LHCN-M2 (cell line): ENCODE measurements at regions not wholly inside any gene's neighbourhood (a gene's known extent, or its start where the extent isn't known, plus 50 kb on each side); places are given as distances from the start of the nearest gene placed in this dataset.
"Not testable (repeated sequence)": the region's sequence is repeated elsewhere in the genome, so short reads cannot be mapped to it uniquely, and the experiment has no call there.

ENCODE experiments used
- DNase-seq: peaks from one replicate; pipeline ENCODE4 v3.0.0-alpha.2; 2012; ENCODE audit warnings: low read depth

DNA sequence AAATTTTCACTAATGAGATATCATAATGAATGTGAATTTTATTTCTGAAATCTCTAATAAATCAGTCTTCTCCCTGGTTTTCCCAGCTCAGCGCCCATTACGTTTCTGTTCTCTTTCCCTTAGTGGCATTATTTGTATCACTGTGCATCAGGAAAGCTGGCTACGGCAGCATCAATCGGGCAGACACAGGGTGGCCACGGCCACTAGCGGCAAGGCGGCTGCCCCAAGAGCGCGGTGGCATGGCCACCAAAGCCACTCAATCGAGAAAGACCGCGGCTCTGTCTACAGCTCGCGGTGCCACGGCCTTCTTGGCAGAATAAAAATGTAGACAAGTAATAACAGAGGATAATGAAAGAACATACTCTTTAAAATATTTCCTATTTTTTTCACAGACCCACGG, 168.0 kb downstream of the RPIA start:
- no peak for DNase-seq

DNA sequence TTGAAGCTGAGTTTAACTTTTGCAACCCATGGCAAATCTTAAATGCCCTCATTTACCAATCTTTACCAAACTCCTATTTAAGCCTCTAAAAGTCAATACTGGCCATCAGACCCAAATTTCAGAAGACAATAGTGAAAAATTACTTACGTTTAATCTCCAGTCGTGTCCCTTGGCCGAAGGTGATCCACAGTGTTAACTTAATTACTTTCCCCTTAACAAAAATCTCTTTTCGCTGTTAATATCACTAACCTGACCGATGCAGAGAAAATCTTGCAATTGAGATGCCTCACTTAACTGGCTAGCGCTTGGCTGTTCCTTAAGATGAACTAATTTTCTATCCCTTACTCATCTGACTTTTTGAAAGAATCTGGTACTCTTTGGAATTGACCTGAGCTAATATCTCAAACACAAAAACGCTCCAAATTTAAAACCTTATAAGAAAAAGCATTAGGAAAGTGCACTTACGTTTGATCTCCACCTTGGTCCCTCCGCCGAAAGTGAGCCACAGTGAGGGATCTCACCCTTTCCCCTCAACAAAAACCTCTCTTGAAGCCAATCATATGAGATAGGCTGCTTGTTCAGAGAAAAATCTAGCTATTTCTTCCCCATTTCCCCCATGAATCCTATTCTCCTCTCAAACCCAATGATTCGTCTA, 169.1 kb downstream of the RPIA start:
- DNase-seq, result no peak

DNA sequence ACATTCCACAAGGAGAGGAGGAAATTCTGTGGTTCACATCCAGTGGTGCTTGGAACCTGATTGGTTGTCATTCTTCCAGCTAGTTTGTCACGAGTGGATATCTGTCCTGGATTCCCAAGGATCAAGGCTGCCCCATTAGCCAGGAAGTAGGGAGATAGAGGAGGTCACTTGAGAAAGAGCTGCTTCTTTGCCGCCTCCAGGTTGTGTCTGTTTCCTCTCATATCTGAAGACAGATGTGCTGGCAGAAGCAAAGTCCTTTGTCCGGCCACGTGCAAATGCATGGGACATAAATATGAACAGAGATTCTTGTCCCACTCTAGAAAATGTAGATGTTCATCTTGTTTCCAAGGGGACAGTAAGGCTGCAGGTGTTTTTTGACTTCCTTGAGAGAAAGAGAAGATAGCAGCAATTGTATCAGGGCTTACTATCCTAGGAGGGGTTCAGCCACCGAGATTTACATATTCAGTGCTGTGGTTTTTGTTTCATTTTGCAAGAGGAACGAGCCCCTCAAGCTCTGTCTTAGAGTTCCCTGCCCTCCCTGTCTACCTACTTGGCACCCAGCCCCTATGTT, 174.4 kb downstream of the RPIA start:
- DNase-seq, result no peak

DNA sequence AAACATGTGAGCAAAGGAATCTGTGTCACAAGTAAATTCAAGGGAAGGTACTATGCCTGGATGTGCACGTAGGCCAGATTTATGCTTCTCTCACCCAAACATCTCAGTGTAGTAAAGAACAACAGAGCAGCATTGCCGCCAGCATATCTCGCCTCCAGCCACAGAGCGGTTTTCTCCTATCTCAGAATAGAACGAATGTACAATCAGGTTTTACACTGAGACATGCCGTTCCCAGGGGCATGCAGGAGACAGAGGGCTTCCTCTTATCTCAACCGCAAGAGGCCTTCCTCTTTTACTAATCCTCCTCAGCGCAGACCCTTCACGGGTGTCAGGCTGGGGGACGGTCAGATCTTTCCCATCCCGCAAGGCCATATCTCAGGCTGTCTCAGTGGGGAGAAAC, 175.3 kb downstream of the RPIA start:
- DNase-seq, result no peak

DNA sequence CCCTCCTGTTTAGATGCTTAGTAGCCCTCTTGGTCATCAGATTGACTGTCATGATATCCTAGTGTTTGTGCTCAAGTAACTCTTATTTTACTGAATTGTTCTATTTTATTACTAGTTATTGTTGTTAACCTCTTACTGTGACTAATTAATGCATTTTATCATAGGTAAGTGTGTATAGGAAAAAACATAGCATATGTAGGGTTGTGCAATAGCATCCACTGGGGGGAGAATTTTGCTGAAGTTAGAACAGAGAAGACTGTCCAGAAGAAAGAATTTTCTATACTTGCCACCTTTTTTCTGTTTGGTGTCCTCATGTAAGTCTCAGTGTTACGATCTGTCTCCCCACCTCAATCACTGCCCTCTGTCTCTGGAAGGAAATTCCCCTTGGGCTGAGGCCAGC, 177.4 kb downstream of the RPIA start:
- no peak for DNase-seq

DNA sequence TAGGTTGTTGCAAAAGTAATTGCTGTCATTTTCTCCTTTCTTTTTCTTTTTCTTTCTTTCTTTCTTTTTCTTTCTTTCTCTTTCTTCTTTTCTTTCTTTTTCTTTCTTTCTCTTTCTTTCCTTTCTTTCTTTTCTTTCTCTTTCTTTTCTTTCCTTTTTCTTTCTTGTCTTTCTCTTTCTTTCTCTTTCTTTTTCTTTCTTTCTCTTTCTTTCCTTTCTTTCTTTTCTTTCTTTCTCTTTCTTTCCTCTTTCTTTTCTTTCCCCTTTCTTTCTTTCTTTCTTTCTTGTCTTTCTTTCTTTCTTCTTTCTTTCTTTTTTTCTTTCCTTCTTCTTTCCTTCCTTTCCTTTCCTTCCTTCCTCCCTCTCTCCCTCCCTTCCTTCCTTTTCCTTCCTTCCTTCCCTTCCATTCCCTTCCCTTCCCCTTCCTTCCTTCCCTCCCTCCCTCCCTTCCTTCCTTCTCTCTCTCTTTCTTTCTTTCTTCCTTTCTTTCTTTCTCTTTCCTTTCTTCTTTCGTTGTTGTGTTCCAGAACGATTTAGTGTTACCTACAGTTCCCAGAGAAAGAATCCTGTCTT, 178.9 kb downstream of the RPIA start:
- DNase-seq, result no peak

DNA sequence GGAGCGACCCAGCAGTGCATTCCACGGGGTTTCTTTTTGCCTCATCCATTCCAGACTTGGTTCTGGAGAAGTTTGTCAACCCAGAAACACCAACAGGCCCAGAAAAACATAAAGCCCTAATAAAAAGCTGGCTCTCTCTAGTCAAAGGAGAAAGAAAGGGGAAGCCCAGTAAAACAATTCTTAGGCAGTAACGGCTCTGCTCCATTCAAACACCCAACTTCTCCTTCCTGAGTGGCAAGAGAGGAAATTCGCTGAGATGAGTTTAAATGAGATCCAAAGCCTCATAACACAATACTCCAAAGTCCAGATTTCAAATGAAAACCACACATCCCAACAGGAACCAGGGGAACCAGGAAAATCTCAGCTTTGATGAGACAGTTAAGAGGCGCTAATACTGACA, 179.9 kb downstream of the RPIA start:
- DNase-seq, result no peak

DNA sequence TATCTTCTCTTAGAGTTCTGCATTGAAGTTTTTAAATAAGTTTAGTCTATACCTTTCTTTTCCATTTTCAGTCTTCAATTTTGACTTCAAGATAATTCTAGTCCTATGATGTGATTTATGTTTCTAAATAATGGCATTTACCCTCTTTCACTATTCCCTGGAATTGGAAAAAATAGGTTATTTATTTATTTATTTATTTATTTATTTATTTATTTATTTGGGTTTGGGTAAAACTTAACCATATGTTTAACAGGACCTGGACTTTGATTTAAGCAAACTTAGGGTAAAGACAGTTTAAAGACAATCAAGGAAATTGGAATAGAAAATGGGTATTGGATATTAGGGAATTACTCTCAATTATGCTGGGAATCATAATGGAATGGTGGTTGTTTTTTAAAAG, 182.1 kb downstream of the RPIA start:
- no peak for DNase-seq

DNA sequence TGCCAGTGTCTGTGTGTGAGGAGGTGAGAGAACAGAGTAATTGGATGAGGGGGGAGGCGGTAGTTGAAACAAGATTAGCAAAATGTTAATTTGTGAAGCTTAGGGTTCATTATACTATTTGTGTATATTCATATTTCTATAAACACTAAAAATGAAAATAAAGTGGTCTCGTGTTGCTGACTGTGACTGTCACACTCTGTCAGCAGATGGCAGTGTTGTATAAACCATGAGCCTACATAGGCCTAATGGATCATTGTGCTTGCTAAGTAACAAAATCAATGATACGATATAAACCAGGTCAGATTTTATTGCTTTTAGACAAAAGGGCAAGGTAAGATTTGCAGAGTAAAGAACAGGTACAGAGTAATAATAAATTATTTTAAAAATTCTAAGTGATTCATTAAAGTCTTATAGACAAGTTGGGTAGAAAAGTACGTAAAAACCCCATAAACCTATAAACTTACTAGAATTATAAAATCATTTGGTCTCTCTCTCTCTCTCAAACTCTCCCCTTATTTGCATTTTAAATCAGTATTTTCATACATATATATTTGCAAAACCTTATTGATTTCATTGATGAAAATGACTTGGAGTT, 182.7 kb downstream of the RPIA start:
- peak; percentile 47 for DNase-seq

DNA sequence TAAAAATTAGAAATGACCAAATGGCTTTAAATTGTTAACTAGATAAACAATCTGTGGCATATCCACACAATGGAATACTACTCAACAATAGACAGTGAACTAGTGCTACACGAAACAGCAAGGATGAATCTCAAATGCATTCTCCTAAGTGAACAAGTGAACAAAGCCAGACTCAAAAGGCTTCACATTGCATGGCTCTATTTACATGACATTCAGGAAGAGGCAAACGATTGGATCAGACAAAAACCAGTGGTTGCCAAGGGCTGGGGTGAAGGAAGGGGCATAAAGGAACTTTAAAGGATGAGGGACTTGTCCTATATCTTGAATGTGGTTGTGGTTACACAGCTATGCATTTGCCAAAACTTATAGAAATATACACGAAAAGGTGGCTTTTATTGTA, 184.3 kb downstream of the RPIA start:
- DNase-seq, result no peak

DNA sequence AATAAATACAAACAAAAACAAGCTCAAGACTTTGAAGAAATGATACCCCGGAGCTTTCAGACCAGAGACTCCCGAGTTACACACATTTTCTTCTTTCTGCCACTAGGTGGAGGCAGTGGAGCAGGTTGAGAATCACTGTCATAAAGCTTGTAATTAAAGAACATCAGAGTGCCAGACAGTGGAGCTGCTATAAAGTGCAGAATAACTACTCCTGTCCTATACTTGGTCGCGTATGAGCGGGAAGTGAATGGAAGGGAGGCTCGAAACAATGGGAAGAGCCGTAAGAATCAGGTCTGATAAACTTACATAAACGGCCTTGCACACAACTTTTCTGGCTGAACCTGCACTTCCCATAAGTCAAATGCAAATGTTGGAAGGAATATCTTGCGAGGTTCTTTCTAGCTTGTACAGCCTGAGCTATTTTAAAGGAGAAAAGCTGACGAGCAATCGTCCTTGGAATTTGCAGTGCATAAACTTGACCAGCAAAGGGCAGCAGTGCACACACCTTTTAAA, 189.0 kb downstream of the RPIA start:
- peak; percentile 46 for DNase-seq

DNA sequence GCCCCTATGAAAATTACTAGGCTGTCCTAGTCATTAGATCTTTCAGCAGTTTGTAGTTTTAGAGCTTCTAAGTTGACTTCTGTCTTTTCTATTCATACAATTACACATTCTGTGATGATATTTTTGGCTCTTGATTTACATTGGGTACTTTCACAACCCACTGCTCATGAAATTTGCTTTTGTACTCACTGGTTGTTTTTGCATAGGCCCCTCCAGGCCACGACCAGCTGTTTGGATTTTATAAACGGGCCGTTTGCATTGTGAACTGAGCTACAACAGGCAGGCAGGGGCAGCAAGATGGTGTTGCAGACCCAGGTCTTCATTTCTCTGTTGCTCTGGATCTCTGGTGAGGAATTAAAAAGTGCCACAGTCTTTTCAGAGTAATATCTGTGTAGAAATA, 193.8 kb downstream of the RPIA start:
- no peak for DNase-seq

DNA sequence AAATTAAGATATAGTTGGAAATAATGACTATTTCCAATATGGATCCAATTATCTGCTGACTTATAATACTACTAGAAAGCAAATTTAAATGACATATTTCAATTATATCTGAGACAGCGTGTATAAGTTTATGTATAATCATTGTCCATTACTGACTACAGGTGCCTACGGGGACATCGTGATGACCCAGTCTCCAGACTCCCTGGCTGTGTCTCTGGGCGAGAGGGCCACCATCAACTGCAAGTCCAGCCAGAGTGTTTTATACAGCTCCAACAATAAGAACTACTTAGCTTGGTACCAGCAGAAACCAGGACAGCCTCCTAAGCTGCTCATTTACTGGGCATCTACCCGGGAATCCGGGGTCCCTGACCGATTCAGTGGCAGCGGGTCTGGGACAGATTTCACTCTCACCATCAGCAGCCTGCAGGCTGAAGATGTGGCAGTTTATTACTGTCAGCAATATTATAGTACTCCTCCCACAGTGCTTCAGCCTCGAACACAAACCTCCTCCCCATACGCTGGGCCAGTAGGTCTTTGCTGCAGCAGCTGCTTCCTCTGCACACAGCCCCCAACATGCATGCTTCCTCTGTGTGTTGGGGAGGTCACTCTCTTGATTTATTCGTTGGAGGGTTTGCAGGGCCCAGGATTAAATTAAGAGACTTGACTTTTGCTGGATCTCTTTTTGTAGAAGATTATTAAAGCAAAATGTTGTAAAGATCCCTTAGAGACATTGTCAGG, 194.4 kb downstream of the RPIA start:
- no peak for DNase-seq

DNA sequence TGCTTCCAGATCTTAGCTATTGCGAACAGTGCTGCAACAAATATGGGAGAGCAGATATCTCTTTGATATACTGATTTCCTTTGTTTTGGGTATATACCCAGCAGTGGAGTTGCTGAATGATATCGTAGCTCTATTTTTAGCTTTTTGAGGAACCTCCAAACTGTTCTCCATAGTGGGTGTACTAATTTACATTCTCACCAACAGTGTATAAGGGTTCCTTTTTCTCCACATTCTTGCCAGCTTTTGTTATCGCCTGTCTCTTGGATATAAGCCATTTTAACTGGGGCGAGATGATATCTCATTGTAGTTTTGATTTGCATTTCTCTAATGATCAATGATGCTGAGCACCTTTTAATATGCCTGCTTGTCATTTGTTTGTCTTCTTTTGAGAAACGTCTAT, 196.0 kb downstream of the RPIA start:
- not testable (repeated sequence) for DNase-seq

DNA sequence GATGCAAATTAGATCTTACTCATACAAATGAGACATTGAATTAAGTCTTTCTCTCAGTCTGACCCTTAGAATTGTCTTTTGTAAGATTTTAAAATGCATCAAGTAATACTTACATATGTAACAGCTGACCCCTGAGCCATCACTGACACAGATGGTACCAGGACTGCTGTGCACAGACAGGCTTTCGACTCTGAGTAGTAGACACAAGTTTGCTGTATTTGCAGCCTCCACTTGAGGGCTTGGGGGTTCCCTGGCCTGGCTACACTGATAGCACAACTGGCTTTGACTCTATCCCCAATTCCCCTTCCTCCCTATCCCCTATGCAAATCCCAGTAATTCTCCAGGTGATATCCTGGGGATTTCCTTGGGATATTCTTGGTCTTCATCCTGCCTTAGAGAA, 200.7 kb downstream of the RPIA start:
- DNase-seq, result no peak

DNA sequence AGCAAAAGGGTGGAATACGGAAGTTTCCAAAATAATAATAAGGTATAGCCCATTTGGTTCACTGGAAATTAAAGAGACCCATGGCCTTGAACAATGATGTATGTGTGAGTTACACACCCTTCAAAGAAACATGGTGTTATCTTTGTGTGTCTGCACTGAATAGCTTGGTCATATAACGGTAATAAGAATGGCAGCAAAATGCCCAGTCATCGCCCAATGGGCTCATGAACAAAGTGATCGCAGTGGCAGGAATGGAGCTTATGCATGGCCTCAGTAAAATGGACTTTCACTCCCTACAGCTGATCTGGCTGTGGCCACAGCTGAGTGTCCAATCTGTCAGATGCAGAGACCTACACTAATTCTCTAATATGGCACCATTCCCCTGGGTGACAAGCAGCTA, 201.3 kb downstream of the RPIA start:
- no peak for DNase-seq

DNA sequence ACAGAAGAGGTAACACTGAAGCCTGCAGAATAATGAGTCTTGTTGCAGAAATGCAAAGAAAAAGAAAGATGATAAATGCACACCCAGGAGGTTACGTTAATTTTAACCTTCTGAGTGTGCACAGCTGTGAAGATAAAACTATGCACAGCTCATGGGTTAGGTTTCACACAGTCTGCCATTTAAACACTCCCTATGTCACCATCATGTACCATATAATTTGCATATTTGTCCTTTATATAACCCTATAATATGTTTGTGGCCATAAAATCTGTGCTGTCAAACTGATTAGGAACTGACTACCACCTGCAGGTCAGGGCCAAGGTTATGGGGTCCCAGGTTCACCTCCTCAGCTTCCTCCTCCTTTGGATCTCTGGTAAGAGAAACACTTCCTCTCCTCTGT, 205.5 kb downstream of the RPIA start:
- no peak for DNase-seq

DNA sequence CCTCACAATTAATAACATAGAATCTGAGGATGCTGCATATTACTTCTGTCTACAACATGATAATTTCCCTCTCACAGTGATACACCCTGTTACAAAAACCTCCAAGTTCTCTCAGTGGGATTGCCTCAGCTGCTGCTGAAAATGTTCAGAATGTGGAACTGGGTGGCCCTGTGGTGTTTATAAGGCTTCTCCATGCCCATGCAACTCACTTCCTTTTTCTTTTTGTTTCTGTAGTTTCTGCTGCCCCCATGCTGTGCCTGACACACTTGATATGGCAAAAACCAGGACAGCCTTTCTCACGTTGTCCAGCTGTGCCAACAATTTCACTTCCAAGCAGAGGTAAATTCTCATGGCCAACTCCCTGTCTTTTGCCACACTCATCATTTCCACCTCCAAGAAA, 206.2 kb downstream of the RPIA start:
- DNase-seq, result no peak

DNA sequence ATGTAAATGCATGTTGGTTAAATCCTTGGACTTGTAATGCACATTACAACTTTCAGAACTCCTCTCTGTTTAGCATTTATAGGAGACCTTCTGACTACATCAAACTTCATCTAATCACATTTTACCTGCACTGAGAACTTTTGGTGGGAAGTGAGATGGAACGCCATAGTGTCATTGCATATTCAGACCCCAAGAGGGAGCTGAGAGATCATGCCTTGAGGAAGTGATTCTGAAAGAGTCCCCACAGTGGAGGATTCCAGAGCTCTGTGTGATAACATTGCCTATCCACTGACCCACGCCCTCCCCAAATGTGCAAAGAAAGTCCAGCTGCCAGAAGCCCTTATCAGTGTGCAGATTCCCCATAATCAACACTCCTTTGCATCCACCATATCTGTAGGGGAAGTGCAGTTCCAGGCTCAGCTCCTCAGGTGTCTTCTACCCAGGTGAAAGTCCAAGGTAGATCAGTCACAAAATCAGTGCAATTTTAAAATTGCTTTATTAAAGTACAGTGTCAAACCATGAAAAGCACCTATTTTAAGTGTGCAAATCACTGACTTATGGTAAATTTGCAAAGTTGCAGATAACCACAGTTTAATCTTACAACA, 212.4 kb downstream of the RPIA start:
- peak; percentile 15 for DNase-seq

DNA sequence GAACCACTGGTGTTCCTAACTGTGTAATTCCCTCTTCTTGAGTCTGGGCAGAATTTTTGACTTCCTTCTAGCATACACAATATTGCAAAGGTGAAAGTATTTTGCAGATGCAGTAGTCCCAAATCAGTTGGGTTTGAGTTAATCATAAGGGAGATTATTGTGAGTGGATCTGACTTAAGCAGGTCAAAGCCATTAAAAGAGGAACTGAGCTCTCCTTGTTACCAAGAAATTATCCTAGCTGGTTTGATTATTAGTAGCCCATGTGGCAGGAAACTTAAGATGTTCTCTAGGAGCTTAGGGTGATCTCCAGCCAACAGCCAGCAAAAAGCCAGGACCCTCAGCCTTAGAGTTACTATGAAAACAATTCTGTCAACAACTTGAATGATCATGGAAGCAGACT, 221.8 kb downstream of the RPIA start:
- no peak for DNase-seq

DNA sequence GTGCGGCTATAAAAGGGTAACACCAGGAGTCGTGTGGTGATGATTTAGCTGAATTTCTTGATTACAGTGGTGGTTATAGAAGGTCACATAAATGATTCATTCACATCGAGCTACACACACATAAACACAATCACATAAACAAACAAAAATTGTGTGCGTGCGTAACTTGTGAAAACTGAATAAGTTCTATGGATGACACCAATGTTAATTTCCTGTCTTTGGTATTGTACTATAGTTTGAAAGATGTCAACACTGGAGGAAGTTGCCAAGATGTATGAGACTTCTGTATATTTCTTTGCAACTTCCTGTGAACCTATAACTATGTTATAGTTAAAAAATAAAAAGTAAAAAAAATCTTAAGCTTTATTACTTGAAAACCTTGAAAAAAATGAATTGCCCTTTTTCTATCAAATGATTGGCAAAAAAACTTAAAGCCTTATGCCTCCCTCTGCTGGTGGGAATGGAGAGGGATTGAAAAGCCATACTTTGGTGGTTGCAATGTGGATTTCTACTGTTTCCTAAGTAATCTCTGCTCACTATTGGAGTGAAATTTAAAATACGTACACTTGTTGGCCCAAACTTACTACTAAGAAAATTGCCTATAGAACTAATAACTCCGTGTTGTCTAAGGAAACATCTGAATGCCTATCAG, 227.7 kb downstream of the RPIA start:
- peak; percentile 6 for DNase-seq
